Astrocyte (in vitro differentiated cells and primary cell): ENCODE measurements at regions not wholly inside any gene's neighbourhood (a gene's known extent, or its start where the extent isn't known, plus 50 kb on each side); places are given as distances from the start of the nearest gene placed in this dataset.

Source experiments
- DNase-seq: peaks from one replicate; pipeline ENCODE4 v3.0.0-alpha.2; 2010; ENCODE audit warnings: low read depth
- FAIRE-seq: peaks from 2 replicates; lab custom pipeline; 2011; peaks lifted over from hg19 to GRCh38; lab: Jason Lieb, UNC
- H2AFZ ChIP-seq: 2 replicates; pipeline ENCODE4 v1.6.0; 2012; ENCODE audit warnings: low read depth, low read length, inconsistent platforms
- H3K27ac ChIP-seq: 2 replicates; pipeline ENCODE4 v1.5.1; 2011; ENCODE audit warnings: low read depth, low read length, inconsistent platforms
- H3K27me3 ChIP-seq: 2 replicates; pipeline ENCODE4 v1.6.0; 2011; ENCODE audit warnings: low read length, inconsistent platforms; ENCODE audit not compliant: insufficient read depth
- H3K36me3 ChIP-seq: 2 replicates; pipeline ENCODE4 v1.5.1; 2011; ENCODE audit warnings: low read length, inconsistent platforms; ENCODE audit not compliant: insufficient read depth
- H3K4me1 ChIP-seq: 2 replicates; pipeline ENCODE4 v1.5.1; 2011; ENCODE audit warnings: low read length, inconsistent platforms; ENCODE audit not compliant: insufficient read depth
- H3K4me2 ChIP-seq: 2 replicates; pipeline ENCODE4 v1.6.0; 2012; ENCODE audit warnings: low read length, inconsistent platforms
- H3K4me3 ChIP-seq: 2 replicates; pipeline ENCODE4 v1.5.1; 2011; ENCODE audit warnings: low read depth, mild to moderate bottlenecking, low read length, inconsistent platforms; ENCODE audit not compliant: insufficient read depth
- H3K79me2 ChIP-seq: 2 replicates; pipeline ENCODE4 v1.6.0; 2012; ENCODE audit warnings: mild to moderate bottlenecking, low read length, inconsistent platforms; ENCODE audit not compliant: insufficient read depth
- H3K9ac ChIP-seq: 2 replicates; pipeline ENCODE4 v1.6.0; 2012; ENCODE audit warnings: mild to moderate bottlenecking, low read length, inconsistent platforms
- H3K9me3 ChIP-seq: 2 replicates; pipeline ENCODE4 v1.5.1; 2012; ENCODE audit warnings: low read depth, mild to moderate bottlenecking, low read length, inconsistent platforms; ENCODE audit not compliant: insufficient read depth
- H4K20me1 ChIP-seq: 2 replicates; pipeline ENCODE4 v1.6.0; 2012; ENCODE audit warnings: low read length, inconsistent platforms; ENCODE audit not compliant: insufficient read depth
- H3K27ac Mint-ChIP-seq: one replicate; pipeline ENCODE4 v1.8.0; 2021; ENCODE audit warnings: mild to moderate bottlenecking, mixed read lengths; ENCODE audit not compliant: unreplicated experiment
- H3K27me3 Mint-ChIP-seq: one replicate; pipeline ENCODE4 v1.8.0; 2021; ENCODE audit warnings: low read depth, mixed read lengths; ENCODE audit not compliant: unreplicated experiment
- H3K36me3 Mint-ChIP-seq: one replicate; pipeline ENCODE4 v1.8.0; 2021; ENCODE audit warnings: low read depth, mixed read lengths; ENCODE audit not compliant: unreplicated experiment
- H3K4me1 Mint-ChIP-seq: one replicate; pipeline ENCODE4 v1.8.0; 2021; ENCODE audit warnings: low read depth, mixed read lengths; ENCODE audit not compliant: unreplicated experiment
- H3K4me3 Mint-ChIP-seq: one replicate; pipeline ENCODE4 v1.8.0; 2021; ENCODE audit warnings: mild to moderate bottlenecking, moderate library complexity, mixed read lengths; ENCODE audit not compliant: unreplicated experiment
- H3K9me3 Mint-ChIP-seq: one replicate; pipeline ENCODE4 v1.8.0; 2021; ENCODE audit warnings: mild to moderate bottlenecking, mixed read lengths; ENCODE audit not compliant: unreplicated experiment
- EZH2 ChIP-seq: IDR thresholded peaks from 2 replicates; pipeline ENCODE4 v1.6.1; 2012; ENCODE audit warnings: mild to moderate bottlenecking, low read length, inconsistent platforms; ENCODE audit not compliant: insufficient read depth
- TF ChIP-seq, protein P1 (sequence below): IDR thresholded peaks from 2 replicates; pipeline ENCODE4 v1.5.1; 2011; ENCODE audit warnings: low read depth, mild to moderate bottlenecking, inconsistent platforms, low read length, moderate library complexity; ENCODE audit not compliant: insufficient read depth

DNA sequence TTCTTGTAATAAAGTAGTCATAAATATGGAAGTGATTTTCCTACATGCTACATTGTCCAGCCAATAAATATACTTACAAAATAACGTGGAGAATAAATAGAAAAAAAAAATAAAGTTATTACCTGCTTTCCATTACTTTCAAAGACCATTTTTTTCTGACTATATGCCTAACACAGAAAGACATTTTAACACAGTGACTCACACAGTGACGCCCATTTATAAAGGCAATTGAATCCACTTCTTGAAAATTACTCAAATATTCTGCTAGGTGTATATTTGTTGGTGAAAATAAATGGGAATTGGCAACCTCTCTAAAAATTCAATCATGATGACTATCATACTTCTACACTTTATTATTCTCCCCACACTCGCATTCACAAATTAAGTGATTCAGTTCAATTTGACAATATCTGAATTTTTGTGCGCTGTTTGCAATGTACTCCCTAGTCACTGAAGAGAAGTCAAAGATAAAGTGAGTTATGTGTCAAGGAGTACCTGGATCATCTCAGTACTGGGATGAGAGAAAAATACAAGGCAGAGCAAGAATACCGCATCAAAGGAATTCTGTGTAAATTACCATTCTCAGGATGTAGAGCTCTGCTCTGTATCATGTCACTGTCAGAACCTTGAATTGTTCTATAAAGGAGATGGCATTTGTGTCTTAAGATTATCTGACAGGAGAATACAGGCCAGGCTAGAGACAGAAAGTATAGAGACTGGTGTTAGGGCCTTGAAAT lies 642.7 kb downstream of the IPMK start:
- no peak overlapping the region for H3K4me3 Mint-ChIP-seq
- Histone ChIP-seq H3K36me3 (no peaks in the 10 kb centered on the region), H3K79me2 (no peaks in the 10 kb centered on the region), H3K4me1 (no peaks in the 10 kb centered on the region), H4K20me1 (no peaks in the 10 kb centered on the region), H3K27me3 (no peaks in the 10 kb centered on the region), H3K4me2 (no peak overlapping the region), H3K4me3 (no peak overlapping the region), H3K9me3 (no peaks in the 10 kb centered on the region), H3K9ac (no peak overlapping the region), H2AFZ (no peak overlapping the region), H3K27ac (no peak overlapping the region)
- TF ChIP-seq, protein P1, sequence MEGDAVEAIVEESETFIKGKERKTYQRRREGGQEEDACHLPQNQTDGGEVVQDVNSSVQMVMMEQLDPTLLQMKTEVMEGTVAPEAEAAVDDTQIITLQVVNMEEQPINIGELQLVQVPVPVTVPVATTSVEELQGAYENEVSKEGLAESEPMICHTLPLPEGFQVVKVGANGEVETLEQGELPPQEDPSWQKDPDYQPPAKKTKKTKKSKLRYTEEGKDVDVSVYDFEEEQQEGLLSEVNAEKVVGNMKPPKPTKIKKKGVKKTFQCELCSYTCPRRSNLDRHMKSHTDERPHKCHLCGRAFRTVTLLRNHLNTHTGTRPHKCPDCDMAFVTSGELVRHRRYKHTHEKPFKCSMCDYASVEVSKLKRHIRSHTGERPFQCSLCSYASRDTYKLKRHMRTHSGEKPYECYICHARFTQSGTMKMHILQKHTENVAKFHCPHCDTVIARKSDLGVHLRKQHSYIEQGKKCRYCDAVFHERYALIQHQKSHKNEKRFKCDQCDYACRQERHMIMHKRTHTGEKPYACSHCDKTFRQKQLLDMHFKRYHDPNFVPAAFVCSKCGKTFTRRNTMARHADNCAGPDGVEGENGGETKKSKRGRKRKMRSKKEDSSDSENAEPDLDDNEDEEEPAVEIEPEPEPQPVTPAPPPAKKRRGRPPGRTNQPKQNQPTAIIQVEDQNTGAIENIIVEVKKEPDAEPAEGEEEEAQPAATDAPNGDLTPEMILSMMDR: no peak
- no peak for TF ChIP-seq EZH2
- H3K9me3 Mint-ChIP-seq: no peaks in the 10 kb centered on the region
- peaks cover 6% of the 10 kb centered on the region for H3K4me1 Mint-ChIP-seq
- no peaks in the 10 kb centered on the region for H3K27me3 Mint-ChIP-seq
- no peaks in the 10 kb centered on the region for H3K36me3 Mint-ChIP-seq
- no peak for FAIRE-seq
- no peak overlapping the region for H3K27ac Mint-ChIP-seq
- DNase-seq: no peak

DNA sequence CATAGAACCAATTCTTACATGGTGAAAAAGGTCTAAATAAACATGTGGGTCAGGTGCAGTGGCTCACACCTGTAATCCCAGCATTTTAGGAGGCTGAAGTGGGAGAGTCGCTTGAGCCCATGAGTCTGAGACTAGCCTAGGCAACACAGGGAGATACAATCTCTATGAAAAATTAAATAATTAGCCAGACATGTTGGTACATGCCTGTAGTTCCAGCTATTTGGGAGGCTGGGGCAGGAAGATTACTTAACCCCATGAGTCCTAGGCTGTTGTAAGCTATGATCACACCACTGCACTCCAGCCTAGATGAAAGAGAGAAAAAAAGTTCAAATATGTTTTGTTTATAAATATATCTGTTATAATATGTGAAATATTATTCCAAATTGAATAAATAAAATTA lies 643.6 kb downstream of the IPMK start:
- H3K4me3 Mint-ChIP-seq: no peak overlapping the region
- H3K27me3 Mint-ChIP-seq: no peaks in the 10 kb centered on the region
- FAIRE-seq (no peak), DNase-seq (no peak)
- Histone ChIP-seq H3K27me3 (no peaks in the 10 kb centered on the region), H4K20me1 (no peaks in the 10 kb centered on the region), H3K4me2 (no peak overlapping the region), H3K9me3 (no peaks in the 10 kb centered on the region), H3K4me3 (no peak overlapping the region), H3K36me3 (no peaks in the 10 kb centered on the region), H3K9ac (no peak overlapping the region), H3K27ac (no peak overlapping the region), H3K79me2 (no peaks in the 10 kb centered on the region), H3K4me1 (no peaks in the 10 kb centered on the region), H2AFZ (no peak overlapping the region)
- no peaks in the 10 kb centered on the region for H3K36me3 Mint-ChIP-seq
- H3K27ac Mint-ChIP-seq: no peak overlapping the region
- no peaks in the 10 kb centered on the region for H3K9me3 Mint-ChIP-seq
- TF ChIP-seq, protein P1: no peak
- TF ChIP-seq EZH2: no peak
- H3K4me1 Mint-ChIP-seq: peaks cover 6% of the 10 kb centered on the region

DNA sequence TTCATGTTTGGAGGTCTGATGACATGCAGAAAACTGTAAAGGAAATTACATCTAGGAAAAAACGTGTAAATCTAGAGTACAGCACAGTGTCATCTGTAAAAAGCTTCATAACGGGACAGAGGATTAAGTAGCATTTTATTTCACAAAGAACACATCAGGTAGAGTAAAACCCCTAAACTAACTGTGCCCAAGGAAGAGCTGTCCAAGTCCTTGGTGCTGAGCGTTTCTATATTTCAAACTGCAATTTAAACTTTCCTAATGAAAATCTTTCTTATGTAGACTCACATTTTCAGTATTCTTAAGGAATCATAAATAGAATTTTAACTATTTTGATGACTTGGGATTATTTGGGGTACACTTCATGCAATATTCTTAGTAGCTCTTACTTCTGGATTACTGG lies 646.2 kb downstream of the IPMK start:
- Mint-ChIP-seq H3K4me3 (no peak overlapping the region), H3K27me3 (no peaks in the 10 kb centered on the region), H3K36me3 (no peaks in the 10 kb centered on the region), H3K27ac (no peak overlapping the region), H3K9me3 (no peaks in the 10 kb centered on the region), H3K4me1 (peaks cover 6% of the 10 kb centered on the region)
- TF ChIP-seq, protein P1: no peak
- TF ChIP-seq EZH2: no peak
- H3K27ac ChIP-seq: no peak overlapping the region
- no peaks in the 10 kb centered on the region for H3K9me3 ChIP-seq
- no peaks in the 10 kb centered on the region for H4K20me1 ChIP-seq
- H3K9ac ChIP-seq: no peak overlapping the region
- DNase-seq (no peak), FAIRE-seq (no peak)
- no peaks in the 10 kb centered on the region for H3K36me3 ChIP-seq
- no peaks in the 10 kb centered on the region for H3K4me1 ChIP-seq
- H3K79me2 ChIP-seq: no peaks in the 10 kb centered on the region
- no peak overlapping the region for H3K4me2 ChIP-seq
- H2AFZ ChIP-seq: no peak overlapping the region
- no peaks in the 10 kb centered on the region for H3K27me3 ChIP-seq
- no peak overlapping the region for H3K4me3 ChIP-seq
